ENCODE measurements at regions not wholly inside any gene's neighbourhood (a gene's known extent, or its start where the extent isn't known, plus 50 kb on each side); places are given as distances from the start of the nearest gene placed in this dataset.
"Not testable (repeated sequence)": the region's sequence is repeated elsewhere in the genome, so short reads cannot be mapped to it uniquely, and the experiment has no call there.

DNA sequence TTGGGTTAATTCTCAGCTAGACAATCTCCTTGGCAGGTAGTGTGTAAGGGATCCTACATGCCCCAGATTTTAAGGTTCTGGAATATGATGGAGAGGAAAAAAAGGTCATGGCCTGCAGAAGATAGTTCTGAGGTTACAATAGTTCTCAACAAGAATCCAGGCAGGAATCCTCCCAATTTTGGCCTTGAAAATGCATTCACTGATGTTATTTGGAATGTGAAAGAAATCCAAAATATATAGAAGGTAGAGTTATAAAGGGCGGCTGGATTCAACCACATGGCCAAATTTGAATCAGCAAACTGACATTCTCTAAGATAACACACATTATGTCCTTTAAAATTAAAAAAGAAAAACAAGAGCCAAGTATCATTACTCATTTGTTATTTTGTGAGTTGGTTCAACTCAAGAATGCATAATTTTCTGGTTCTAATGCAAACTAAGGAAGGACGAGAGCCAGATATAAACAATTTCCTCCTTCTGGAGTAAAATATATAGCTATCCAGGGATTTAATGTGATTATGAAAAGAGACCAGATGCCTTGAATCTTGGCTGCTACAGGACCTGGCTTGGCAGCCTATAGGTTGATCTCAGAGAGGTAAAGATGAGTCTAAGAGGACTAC is 177.0 kb upstream of the G2E3 start:
- no peak for DNase-seq

DNA sequence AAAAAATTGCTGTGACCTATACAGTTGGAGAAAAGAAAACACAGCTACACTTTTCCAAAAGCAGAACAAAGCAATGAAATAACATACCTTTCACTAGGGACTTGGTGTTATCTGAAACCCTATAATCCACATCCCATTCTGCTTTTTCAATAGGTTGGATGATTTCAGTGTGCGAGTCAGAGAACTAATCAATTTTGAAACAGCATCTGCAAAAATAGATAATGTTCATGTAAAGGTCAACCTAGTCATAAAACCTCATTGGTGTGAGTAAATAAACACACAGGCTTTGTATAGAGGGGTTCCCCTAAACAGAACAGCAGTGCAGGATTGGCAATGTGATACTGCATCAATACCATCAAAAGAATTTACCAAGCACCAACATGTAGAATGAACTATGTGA is 173.0 kb upstream of the G2E3 start:
- no peak for DNase-seq

DNA sequence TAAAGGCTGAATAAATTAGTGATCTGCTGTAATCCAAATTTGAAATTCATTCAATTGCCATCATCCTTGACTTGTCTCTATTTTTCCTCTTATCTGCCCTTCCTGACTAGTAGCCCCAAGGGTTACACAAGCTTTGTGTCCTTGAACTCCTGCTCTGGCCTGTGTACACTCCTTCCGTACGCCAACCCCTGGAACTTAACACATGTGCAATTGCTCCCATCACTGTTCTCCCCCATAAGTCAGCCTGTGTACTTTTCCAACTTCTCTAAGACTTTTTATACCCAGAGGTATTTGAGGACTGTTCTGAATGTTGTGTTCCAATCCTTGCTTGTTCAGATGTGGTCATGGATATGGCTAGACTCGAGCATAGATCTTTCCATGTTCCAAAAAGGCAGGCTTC is 171.1 kb upstream of the G2E3 start:
- DNase-seq, result no peak

DNA sequence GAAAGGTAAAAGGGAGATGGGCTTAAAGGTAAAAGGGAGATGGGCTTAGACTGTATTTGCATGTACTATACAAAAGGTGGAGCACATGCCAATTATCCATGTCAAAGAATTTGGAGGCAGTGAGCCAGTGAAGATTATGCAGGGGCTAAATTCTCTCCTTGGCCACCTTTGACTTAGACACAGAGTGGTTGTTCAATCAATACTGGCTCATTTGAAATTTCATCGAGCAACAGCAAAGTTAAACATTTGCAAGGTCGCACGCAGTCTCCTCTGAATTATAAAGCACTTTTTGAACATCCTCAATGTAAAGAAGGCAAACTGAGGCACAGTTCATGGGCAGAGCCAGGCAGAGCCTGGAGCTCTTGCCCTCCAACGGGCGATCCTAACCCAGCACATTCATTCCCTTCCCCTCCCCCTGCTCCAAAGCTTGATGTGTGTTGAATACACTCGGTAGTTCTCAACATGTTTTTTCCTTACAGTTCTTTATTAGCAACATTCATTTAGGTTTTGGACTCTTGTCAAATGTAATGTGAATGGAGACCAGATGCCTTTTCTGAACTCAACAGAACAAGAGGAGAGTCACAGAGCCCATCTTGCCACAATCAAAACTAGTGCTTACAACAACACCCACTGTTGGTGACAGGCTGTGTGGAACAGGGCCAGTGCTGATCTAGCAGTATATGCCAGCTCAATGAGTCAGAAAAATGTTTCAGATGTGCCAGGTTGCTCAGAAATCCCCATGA is 169.7 kb upstream of the G2E3 start:
- DNase-seq, result no peak

DNA sequence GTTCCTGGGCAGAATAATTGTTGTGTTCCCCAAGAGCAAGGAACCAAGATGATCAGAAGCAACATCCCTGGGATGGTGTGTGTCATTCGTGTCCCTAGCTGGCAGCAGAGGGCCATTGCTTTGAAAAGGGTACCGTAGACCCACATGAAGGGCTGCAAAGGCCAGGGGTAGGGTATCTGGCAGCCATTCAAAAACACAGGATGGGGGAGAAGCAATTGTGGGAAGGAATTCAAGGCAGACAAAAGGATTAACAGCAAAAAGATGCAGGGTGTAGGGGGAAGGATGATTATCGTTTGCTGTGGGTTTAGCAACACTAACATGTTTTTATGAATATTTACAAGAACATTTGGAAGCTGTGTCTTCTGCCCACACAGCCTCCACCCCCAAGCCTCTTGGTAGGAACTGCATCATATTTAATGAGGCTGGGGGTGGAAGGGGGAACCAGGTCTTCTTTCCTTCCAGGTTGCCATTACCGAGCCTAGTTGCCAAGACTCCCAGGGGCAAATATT is 169.0 kb upstream of the G2E3 start:
- DNase-seq, result no peak

DNA sequence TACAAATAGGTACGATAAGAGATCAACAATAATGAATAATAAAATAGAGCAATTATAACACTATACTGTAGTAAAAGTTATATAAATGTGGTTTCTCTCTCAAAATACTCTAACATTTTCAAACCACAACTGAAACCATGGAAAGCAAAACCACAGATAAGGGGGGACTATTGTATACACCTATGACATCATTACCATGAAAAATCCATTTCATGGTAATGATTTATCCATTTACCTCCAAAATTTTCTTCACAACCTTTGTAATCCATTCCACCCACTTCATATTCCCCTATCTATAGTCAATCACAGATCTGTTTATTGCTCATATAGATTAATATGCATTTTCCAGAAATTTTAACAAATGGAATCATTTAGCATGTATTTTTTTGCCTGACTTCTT is 163.9 kb upstream of the G2E3 start:
- no peak for DNase-seq

DNA sequence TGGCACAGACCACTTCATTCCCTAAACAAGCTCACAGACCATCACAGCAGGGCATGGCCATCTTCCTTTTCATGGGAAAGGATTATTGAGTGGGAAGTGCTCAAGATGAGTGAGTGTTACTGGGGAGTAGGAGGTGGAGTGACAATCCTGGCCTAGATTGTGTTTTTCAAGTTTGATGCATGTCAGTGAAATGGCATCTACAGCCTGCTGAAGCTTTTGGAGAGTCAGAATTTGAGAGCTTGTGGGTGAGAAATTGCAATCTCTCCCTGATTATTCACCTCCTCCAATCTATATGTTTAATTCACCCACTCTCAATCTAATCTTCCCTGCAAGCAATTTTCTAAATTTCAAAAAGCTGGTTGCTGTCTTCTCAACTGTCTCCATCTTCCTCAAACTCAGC is 156.1 kb upstream of the G2E3 start:
- DNase-seq, result no peak

DNA sequence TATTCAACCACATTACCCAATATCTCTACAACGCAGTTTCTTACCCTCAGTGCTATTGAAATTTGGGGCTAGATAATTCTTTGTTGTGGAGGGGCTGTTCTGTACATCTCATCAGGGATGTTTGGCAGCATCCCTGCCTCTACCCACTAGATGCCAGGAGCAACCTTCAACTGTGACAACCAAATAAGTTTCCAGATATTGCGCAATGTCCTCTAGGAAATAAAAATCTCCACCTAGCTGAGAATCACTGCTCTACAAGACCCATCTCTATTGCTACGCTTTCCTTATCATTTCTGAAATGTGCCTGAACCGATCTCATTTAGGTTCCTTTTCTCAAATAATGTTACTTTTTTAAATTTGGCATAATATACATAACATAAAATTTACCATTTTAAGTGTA is 155.2 kb upstream of the G2E3 start:
- DNase-seq, result no peak

DNA sequence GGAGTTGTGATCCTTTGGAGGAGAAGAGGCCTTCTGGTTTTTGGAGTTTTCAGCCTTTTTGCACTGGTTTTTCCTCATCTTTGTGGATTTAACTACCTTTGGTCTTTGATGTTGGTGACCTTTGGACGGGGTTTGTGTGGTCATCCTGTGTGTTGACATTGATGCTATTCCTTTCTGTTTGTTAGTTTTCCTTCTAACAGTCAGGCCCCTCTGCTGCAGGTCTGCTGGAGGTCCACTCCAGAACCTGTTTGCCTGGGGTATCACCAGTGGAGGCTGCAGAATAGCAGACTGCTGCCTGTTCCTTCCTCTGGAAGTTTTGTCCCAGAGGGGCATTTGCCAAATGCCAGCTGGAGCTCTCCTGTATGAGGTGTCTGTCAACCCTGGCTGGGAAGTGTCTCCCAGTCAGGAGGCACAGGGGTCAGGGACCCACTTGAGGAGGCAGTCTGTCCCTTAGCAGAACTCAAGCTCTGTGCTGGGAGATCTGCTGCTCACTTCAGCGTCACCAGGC is 149.4 kb upstream of the G2E3 start:
- not testable (repeated sequence) for DNase-seq

DNA sequence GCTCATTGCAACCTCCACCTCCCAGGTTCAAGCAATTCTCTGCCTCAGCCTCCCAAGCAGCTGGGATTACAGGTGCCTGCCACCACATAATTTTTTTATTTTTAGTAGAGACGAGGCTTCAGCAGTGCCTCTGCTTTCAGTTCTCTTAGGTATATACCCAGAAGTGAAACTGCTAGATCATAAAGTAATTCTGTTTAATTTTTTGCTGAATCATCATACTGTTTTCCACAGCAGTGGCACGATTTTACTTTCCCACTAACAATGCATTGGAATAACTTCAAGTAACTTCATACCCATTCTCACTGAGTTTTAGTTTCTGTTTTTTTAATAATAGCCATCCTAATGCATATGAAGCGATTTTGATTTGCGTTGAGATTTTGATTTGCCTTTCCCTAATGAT is 148.0 kb upstream of the G2E3 start:
- no peak for DNase-seq

DNA sequence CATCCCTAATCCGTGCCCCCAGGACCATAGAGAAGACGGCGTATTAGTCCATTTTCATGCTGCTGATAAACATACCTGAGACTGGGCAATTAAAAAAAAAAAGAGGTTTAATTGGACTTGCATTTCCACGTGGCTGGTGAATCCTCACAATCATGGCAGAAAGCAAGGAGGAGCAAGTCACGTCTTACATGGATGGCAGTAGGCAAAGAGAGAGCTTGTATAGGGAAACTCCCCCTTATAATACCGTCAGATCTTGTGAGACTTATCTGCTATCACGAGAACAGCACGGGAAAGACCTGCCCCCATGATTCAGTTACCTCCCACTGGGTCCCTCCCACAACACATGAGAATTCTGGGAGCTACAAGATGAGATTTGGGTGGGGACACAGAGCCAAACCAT is 145.8 kb upstream of the G2E3 start:
- DNase-seq, result not testable (repeated sequence)

DNA sequence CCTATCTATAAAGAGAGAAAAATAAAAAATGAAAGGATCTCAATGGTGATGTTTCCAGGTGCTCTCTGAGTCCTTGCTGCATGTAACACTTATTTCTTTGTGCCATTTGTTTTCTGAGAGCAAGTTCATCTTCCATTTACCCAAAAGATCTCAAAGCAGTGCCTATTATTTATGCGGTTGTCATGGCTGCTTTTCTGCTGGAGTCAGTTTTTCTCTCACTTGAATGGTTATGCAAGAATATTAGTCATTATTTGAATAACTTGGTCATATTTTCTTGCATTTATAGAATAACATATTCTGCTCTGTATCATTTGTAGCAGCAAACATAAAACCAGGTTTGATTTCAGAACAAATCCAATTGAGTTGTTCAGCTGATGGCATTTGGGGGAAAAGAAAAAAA is 141.8 kb upstream of the G2E3 start:
- no peak for DNase-seq

DNA sequence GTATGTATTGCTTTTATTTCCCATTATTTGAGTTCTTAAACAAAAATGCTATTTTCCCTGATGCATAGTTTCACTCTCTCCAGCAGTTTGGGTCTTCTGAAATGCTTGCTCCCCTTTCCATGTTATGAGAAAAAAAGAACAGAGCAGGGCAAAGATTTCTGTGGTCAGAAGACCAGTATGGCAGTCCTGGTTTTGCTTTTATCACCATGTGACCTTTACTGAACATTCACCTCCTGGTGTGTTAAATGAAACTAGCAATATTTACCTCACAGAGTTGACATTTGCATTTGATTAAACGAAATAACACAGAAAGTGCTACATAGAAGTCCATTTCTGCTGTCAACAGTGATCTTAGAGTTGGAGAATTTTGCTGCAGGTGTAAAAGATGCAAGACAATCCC is 141.0 kb upstream of the G2E3 start:
- no peak for DNase-seq

DNA sequence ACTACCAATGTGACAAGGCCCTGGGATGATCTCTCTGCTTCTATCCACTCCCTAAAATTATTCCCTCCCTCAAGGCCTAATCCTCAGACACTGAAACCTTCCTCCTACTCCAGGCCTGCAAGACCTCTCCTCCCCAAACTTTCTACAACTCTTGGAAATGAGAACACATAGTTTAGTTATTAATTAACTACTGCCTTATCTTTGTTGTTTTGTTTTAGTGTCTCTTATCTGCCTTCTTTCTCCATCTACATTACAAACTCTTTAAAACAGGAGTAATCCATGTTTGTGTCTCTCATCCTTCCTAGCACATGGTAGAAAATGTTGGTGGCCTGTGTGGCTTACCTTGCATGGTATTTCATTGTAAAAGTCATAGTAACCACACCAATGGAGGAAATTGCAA is 139.9 kb upstream of the G2E3 start:
- no peak for DNase-seq

DNA sequence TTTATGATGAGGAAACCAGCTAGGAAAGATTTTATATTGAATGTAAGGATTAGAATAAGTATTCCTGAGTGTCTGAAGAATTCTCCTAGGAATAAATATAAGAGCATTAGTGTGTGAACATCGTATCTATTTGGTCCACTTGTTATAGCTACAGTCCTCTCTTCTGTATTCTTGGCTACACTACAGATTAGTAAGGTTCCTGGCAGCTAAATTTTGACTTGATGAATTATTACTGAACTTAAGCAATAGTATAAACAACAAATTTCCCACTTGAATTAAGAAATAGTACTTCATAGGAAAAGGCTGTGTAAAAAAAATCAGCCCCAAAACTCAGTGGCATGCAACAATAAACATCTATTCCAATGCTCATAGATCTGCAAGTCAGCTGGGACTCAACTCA is 138.4 kb upstream of the G2E3 start:
- no peak for DNase-seq

DNA sequence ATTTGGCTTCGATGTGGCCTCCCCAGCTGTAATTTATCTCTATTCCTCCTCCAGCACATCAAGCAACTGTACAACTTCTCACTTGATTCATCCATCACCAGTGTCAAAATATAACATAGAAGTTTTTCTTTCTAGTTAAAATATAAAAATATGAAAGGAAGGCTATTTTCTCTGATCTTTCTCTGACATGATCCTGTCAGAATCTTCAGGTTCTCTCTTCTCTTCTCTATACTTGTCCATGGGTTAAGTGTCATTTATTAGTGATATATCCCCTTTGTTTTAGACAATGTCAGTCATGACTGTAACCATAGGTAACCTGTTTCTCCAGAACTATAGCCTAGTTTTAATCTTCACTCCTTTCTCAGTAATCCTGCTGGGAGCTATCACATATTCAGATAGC is 132.5 kb upstream of the G2E3 start:
- no peak for DNase-seq

DNA sequence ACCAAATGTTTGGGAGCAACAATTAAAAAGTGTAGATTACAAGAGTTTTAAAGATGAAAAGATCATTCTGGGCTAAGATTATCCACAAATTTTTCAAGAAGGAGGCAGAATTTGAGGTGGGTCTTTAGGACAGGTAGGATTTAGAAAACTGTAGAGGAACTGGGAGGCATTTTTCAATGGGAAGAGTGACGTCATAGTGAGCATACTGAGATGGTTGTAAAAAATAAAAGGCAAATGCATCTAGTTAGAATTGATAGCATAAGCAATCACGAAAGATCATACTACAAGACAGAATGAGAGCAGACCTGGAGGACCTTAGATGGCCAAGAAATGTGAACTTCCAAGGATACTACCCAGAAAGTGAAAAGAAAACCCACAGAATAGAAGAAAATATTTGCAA is 131.6 kb upstream of the G2E3 start:
- DNase-seq, result no peak

DNA sequence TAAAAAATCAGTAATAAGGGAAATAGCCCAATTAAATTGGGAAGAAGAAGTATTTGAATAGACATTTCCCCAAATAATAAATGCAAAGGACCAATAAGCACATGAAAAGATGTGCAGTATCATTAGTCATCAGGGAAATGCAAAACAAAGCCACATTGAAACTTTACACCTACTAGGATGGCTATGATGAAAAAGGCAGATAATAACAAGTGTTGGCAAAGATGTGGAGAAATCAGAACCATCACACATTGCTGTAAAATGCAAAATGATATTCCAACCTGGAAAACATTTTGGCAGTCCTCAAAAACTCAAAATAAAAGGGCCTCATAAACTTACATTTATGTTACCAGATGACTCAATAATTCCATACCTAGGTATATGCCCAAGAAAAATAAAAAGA is 131.1 kb upstream of the G2E3 start:
- DNase-seq, result no peak

DNA sequence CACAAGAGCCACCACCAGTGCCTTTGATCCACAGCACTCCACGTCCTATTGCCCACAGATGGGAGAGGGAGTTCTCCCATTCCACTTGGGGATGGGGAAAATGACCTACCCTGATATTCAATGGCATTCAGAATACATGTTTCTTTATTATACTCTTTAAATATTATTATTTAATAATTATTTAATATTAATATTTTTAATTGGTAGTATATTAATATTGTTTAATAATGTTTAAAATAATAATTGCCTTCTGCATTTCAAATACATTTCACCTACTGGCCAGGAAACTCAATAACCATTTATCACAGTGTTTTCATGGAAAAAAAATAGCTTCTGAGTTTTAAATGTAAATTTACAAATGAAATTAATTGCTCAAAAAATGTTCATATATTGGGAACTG is 127.4 kb upstream of the G2E3 start:
- DNase-seq, result no peak

DNA sequence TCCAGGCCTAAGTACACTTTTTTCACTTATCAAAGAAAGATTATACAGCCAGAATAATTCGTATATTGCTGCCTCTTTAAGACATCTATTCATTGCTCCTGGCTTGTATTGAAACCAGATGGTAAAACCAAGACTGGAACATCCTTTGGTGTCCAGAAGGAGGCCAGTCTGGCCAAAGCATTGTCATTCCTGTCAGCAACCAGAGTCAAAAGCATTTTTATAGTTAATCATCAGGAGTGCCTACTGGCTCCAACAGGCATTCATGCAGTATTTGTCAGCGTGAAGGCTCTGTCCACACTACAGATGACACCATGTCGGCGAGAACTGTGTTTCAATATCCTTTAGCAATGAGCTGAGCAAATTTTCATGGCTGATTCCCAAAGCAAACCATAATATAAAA is 118.0 kb upstream of the G2E3 start:
- no peak for DNase-seq

DNA sequence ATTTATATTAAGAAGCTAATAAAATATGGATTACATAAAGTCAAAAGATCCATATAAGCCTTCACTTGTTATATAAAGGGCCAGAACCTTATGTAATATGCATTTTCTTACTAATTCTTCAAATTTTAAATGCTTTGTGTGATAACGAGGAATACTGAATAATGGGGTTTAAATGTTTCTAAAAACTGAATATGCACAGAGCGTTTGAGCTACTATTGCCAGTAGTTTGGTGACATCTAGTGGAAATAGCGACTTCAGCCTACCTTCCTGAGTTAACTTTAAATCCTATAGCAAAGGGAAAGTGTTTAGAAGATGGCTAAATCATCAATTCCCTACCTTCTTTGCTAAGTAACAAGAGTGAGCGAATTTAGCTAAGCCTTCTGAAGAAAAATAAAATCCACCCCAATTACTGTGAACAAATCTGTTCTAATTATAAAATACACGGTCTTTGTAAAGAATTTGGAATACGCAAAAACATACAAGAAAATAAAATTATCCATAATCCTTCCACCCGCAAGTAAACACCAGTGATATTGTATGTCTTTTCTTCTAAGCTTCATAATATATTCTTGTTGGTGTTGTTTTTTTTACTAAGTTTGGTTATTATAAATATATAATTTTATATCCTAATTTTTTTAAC is 115.5 kb upstream of the G2E3 start:
- DNase-seq, result no peak

DNA sequence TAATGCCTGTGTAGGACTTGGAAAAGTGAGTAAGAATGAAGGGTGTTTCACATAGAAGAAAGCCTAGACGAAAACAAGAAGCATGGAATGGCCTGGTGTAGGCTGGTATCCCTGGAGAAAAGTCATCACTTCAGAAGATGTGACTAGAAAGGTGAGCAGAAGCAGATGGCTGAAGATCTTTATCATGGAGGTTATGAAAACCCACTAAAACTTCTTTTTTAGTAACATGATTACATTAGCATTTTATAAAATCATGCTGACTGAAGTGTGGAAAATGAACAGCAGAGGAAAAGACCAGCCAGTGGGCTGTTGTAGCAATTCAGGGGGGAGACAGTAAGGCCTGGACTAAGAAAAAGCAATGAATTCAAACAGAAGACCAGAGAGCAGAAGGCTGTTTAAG is 114.5 kb upstream of the G2E3 start:
- no peak for DNase-seq

DNA sequence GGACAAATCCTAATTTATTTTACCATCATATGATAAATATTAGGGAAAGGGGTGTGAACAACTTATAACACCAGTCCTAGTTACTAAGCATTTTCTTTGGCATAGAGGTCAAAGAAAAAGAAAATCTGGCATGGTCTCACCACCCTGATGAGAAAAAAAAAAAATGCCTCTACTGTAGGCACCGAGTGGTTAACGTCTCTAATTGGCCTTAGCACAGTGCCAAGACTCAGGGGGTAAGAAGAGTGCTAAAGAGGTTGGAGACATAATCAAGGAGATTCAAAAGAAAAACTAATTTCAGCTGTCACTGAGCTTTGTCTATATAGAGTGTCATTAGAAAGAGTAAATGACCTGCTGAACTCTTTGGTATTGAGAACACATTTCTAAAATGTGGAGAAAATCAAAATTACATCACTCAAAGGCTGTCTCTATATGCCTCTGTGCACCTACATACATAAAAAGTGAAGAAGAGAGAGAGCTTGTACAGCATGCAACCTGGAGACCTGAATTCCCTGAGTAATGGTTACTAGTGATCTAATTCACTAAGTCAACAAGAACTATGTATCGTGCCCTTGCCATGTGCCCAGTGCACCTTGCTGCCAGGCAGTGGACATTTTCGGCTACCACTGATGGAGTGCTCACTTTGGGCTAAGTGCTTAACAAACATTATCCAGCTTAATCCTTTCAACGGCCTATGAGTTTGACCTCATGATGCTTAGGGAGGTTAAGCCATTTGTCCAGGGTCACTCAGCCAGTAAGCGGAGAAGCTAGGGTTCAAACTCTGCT is 113.8 kb upstream of the G2E3 start:
- DNase-seq, result no peak

Data from activated naive CD4-positive, alpha-beta T cell treated with anti-CD3 and anti-CD28 coated beads, Interleukin-2, amount 50 U/mL, for 16 hours (primary cell).